Activated naive CD8-positive, alpha-beta T cell treated with anti-CD3 and anti-CD28 coated beads for 36 hours (primary cell): ENCODE measurements at regions not wholly inside any gene's neighbourhood (a gene's known extent, or its start where the extent isn't known, plus 50 kb on each side); places are given as distances from the start of the nearest gene placed in this dataset.

Experiments
- DNase-seq: peaks from one replicate; pipeline ENCODE4 v3.0.0; 2021
- H3K27ac Mint-ChIP-seq: one replicate; pipeline ENCODE4 v1.8.0; 2022; ENCODE audit warnings: mild to moderate bottlenecking, moderate library complexity, mixed read lengths
- H3K27me3 Mint-ChIP-seq: one replicate; pipeline ENCODE4 v1.8.0; 2022; ENCODE audit warnings: mild to moderate bottlenecking, mixed read lengths
- H3K36me3 Mint-ChIP-seq: one replicate; pipeline ENCODE4 v1.8.0; 2021; ENCODE audit warnings: mild to moderate bottlenecking, mixed read lengths
- H3K4me1 Mint-ChIP-seq: one replicate; pipeline ENCODE4 v1.8.0; 2021; ENCODE audit warnings: mixed read lengths
- H3K4me3 Mint-ChIP-seq: one replicate; pipeline ENCODE4 v1.8.0; 2022; ENCODE audit warnings: mild to moderate bottlenecking, moderate library complexity, mixed read lengths
- H3K9me3 Mint-ChIP-seq: one replicate; pipeline ENCODE4 v1.8.0; 2022; ENCODE audit warnings: mixed read lengths

DNA sequence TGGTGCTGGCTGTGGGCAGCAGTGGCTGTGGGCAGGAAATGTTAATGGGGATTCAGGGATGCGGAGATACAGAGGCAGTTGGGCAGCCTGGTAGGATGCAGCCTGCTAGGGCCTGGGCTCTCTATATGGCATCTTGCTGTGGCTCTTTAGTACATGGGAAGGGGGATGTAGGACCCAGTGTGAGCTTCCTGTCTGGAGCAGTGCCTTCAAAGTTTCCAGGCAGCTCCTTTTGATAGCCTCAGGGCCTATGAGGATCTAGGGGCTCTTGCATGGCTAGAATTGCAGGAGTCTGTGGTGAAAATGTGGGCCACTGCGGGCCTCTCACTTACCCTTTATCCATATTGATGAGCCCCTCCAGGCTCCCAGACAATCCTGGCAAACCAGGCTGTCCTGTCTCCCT, 213.2 kb upstream of the SNX19 start:
- no peaks in the 10 kb centered on the region for H3K4me1 Mint-ChIP-seq
- no peak overlapping the region for H3K27ac Mint-ChIP-seq
- H3K27me3 Mint-ChIP-seq: no peaks in the 10 kb centered on the region
- no peaks in the 10 kb centered on the region for H3K36me3 Mint-ChIP-seq
- peaks cover 18% of the 10 kb centered on the region for H3K9me3 Mint-ChIP-seq
- no peak for DNase-seq
- H3K4me3 Mint-ChIP-seq: no peak overlapping the region

DNA sequence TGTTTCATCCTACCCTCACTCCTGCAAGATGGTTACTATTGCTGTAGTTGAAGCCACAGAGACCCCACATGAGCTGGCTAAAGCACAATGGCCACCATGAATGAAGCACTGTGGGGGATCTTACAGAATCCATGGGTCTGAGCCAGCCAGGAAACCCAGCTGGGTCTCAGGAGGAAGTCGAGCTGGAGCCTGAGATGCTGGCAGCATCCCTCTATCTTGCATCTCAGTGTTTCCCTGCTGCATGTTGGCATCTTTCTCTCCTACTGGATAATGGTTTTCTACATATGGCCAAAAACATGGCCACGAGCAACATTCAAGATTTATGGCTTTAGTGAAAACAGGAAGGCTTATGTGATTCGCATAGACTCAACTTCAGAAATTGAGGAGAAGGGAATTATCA, 219.3 kb upstream of the SNX19 start:
- Mint-ChIP-seq H3K27me3 (no peaks in the 10 kb centered on the region), H3K4me3 (no peak overlapping the region), H3K27ac (no peak overlapping the region), H3K36me3 (no peaks in the 10 kb centered on the region), H3K4me1 (no peaks in the 10 kb centered on the region), H3K9me3 (no peaks in the 10 kb centered on the region)
- DNase-seq: no peak

DNA sequence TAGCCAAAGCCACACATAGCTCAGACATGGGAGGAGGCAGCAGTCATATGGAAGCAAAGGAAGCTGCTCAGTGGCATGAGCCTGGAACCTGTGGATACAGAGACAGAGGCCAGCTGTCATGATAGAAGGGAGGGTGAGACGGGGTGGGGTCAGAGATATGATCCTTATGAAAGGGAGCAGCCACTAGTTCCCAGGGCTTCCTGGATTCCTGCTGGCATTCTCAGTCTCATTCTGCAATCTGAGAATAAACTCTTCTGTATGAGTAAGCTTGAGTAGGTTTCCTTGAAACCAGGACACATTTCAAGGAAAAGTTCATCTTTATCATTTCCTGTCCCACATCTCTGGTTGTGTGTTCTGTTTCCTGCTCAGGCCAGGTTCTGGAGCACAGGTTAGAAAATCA, 220.2 kb upstream of the SNX19 start:
- Mint-ChIP-seq H3K9me3 (no peaks in the 10 kb centered on the region), H3K36me3 (no peaks in the 10 kb centered on the region), H3K27me3 (no peaks in the 10 kb centered on the region), H3K27ac (no peak overlapping the region), H3K4me1 (no peaks in the 10 kb centered on the region), H3K4me3 (no peak overlapping the region)
- DNase-seq: no peak

DNA sequence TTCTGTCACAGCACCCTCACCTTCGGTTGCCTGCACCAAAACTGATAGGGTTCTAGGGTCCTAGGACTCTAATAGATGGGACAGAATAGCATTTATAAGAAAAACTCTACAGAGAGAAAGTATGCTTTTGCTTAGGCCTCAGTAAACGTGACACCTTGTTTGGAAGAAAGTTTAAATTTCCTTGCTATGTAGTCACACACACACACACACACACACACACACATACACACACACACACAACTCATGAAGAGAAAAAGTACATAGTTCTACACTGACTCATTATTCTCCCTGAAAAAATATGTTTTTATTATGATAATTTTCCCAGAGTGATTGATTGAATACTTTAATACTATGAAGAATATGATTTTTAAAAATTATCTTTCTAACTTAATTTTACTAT, 220.8 kb upstream of the SNX19 start:
- H3K27ac Mint-ChIP-seq: no peak overlapping the region
- H3K9me3 Mint-ChIP-seq: no peaks in the 10 kb centered on the region
- no peak for DNase-seq
- no peaks in the 10 kb centered on the region for H3K36me3 Mint-ChIP-seq
- H3K4me1 Mint-ChIP-seq: no peaks in the 10 kb centered on the region
- H3K27me3 Mint-ChIP-seq: no peaks in the 10 kb centered on the region
- no peak overlapping the region for H3K4me3 Mint-ChIP-seq

DNA sequence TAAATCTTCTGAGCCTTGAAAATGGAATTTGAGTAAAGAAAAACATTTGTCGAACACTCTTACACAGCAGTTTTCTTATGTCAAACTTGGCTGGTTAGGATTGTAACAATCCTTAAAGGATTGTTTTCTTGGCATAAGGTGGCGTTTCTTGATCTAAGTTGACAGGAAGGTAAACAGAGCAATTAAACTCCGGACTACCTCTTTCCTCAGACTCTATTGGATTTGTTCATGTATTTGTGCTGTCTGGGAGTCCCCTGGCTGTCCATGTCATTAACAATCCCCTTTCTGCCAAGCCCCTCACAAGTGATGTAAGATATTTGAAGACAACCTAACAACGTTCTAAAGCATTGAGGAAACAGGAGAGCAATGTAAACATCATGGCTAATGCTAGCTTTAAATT, 222.5 kb upstream of the SNX19 start:
- H3K4me1 Mint-ChIP-seq: no peaks in the 10 kb centered on the region
- no peak for DNase-seq

DNA sequence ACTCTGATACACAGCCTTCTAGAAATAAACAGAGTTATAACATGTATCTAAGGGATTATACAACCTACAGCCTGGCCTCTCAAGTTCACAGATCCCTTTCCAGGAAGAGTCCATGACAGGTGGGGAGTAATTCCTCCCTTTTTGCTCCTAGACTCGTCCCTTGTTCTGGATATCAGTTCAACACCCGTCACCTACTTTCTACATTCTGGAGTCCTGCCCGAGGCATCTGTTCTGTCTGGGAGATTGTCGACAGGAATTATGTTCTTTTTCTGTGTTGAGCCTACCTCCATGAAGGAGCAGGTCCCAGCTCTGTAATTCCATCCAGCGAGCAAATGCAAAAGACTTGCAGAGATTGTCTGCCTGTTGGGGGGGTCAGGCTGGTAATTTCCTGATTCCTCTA, 224.6 kb upstream of the NTM start:
- H3K36me3 Mint-ChIP-seq: no peaks in the 10 kb centered on the region
- no peak overlapping the region for H3K27ac Mint-ChIP-seq
- no peak for DNase-seq
- no peaks in the 10 kb centered on the region for H3K9me3 Mint-ChIP-seq
- H3K27me3 Mint-ChIP-seq: peaks cover 4% of the 10 kb centered on the region
- no peaks in the 10 kb centered on the region for H3K4me1 Mint-ChIP-seq
- no peak overlapping the region for H3K4me3 Mint-ChIP-seq

More for the DNA sequence above, 222.5 kb upstream of the SNX19 start:
- Mint-ChIP-seq H3K27ac (no peak overlapping the region), H3K9me3 (no peaks in the 10 kb centered on the region), H3K27me3 (no peaks in the 10 kb centered on the region), H3K36me3 (no peaks in the 10 kb centered on the region), H3K4me3 (no peak overlapping the region)

DNA sequence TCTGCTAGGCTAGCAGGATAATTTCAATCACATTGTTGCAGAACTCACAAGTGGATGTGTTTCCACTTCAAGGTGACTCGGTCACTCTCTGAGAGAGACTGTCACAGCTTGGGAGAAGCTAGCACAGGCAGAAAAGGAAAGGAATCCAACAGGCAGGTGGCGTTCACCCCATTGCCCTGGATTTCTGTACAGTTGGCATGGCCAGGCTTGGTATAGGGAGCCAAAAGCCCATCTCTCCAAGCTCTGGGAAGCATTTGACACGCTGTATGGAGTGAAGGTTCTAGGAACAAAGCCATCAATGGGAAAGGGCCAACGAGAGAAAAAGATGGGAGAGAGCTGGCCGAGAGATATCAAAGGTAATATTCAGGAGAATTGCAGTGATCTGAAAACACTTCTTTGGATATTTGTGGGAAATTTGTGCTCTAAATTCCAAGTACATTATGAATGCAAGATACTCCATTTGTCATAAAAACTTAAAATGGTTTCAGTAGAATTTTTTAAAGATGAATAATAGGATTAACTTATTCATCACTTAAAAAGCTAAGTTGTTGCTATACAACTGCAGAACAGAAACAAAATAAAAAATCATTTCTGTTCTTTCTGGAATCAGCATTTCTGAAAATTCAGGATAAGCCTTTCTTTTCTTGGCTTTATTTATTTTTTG, 223.5 kb upstream of the NTM start:
- Mint-ChIP-seq H3K4me1 (no peaks in the 10 kb centered on the region), H3K27me3 (peaks cover 5% of the 10 kb centered on the region), H3K36me3 (no peaks in the 10 kb centered on the region)

DNA sequence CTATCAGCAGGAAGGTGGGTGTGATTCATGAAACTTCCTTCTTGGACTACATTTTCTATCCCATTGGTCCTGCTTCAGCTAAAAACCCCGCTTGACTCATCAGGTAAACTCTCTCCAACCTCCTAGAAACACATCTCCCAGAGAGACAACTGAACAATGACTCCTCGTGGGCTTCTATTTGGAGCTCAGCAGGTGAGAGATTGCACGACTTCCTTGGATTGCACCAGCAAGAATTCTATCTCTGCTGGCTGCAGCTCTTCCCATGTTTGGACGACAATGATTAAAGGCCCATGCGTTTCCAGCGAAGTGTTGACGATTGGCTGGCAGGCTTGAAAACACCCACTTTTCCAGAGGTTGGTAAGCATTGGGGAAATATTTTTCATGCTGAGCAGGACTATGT, 216.1 kb upstream of the NTM start:
- no peak for DNase-seq
- Mint-ChIP-seq H3K27ac (no peak overlapping the region), H3K4me1 (no peaks in the 10 kb centered on the region), H3K36me3 (no peaks in the 10 kb centered on the region), H3K4me3 (no peak overlapping the region), H3K9me3 (no peaks in the 10 kb centered on the region), H3K27me3 (peaks cover 3% of the 10 kb centered on the region)

More for the DNA sequence above, 223.5 kb upstream of the NTM start:
- Mint-ChIP-seq H3K27ac (no peak overlapping the region), H3K4me3 (no peak overlapping the region), H3K9me3 (no peaks in the 10 kb centered on the region)
- DNase-seq: no peak

DNA sequence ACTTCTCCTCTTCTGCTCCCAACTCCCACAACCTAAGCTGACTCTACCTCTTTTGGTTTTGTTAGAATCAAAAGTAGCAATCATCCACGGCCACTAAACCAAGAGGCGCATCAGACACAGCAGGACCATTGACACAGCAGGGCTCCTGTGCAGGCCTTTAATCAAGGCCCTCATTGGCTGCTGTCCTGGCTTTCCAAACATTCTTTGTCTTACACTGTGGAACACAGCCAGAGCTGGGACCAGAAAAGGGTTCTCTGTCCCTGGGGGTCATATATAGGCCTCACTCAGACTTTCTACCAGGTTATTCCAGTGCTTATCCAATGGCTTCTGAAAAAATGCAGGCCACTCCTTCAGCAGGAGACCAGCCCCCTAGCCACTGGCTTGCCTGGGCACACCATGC, 212.7 kb upstream of the NTM start:
- no peaks in the 10 kb centered on the region for H3K4me1 Mint-ChIP-seq
- no peaks in the 10 kb centered on the region for H3K27me3 Mint-ChIP-seq
- no peak for DNase-seq
- H3K27ac Mint-ChIP-seq: no peak overlapping the region
- H3K36me3 Mint-ChIP-seq: no peaks in the 10 kb centered on the region
- no peaks in the 10 kb centered on the region for H3K9me3 Mint-ChIP-seq
- no peak overlapping the region for H3K4me3 Mint-ChIP-seq

DNA sequence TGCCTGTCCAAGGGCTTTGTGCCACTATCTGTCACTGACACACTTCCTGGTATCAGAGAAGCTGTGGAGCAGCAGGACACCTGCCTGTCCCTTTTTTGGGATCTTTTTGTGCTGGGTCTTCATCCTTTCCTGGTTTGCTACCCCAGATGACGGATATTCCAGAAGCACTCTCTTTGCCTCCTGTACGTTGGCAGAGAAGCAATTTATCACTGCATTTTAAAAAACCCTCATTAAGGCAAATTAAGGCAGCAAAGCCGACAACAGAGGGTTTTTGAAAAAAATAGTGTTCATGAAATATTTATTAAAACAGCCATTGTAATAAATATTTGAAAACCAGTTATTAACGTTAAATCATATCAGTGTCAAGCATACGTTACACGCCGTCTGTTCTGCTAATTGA, 209.6 kb upstream of the NTM start:
- no peak for DNase-seq
- Mint-ChIP-seq H3K4me3 (no peak overlapping the region), H3K36me3 (no peaks in the 10 kb centered on the region), H3K4me1 (no peaks in the 10 kb centered on the region), H3K27ac (no peak overlapping the region), H3K27me3 (no peaks in the 10 kb centered on the region), H3K9me3 (no peaks in the 10 kb centered on the region)

DNA sequence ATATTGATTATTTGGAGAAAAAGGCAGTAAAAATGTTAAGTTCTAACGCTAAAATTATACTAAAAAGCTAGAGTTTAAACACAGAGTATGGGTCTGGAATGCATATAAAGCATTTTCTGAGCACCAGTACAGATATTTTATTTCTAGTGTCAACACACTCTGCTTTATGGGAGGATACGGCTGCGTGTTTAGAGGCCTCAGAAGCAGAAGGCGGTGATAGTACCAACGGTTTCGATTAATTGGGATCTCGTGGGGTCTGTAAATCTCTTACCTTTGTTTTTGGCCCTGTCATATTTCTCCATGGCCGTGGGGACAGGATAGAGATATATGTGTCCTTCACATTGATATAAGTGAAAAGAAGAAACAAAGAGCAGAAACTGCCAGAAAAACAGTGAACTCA, 206.8 kb upstream of the NTM start:
- no peak overlapping the region for H3K27ac Mint-ChIP-seq
- no peak for DNase-seq
- H3K4me1 Mint-ChIP-seq: no peaks in the 10 kb centered on the region
- H3K9me3 Mint-ChIP-seq: no peaks in the 10 kb centered on the region
- no peaks in the 10 kb centered on the region for H3K27me3 Mint-ChIP-seq
- H3K36me3 Mint-ChIP-seq: no peaks in the 10 kb centered on the region
- no peak overlapping the region for H3K4me3 Mint-ChIP-seq

DNA sequence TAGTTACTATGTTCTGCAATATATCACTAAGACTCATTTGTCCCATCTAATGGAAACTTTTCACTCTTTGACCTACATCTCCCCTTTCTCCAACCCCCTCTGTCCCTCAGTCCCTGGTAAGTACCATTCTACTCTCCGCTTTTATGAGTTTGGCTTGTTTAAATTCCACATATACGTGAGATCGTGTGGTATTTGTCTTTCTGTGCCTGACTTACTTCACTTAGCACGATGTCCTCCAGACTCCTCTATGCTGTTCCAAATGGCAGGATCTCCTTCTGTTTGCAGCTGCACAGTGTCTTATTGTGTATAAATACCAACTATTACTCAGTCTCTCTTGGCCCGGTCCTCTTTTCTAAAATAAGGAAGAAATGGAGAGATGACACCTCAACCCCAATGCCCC, 205.4 kb upstream of the NTM start:
- H3K27me3 Mint-ChIP-seq: no peaks in the 10 kb centered on the region
- H3K4me3 Mint-ChIP-seq: no peak overlapping the region
- H3K9me3 Mint-ChIP-seq: no peaks in the 10 kb centered on the region
- H3K4me1 Mint-ChIP-seq: no peaks in the 10 kb centered on the region
- no peak for DNase-seq
- no peak overlapping the region for H3K27ac Mint-ChIP-seq
- H3K36me3 Mint-ChIP-seq: no peaks in the 10 kb centered on the region

DNA sequence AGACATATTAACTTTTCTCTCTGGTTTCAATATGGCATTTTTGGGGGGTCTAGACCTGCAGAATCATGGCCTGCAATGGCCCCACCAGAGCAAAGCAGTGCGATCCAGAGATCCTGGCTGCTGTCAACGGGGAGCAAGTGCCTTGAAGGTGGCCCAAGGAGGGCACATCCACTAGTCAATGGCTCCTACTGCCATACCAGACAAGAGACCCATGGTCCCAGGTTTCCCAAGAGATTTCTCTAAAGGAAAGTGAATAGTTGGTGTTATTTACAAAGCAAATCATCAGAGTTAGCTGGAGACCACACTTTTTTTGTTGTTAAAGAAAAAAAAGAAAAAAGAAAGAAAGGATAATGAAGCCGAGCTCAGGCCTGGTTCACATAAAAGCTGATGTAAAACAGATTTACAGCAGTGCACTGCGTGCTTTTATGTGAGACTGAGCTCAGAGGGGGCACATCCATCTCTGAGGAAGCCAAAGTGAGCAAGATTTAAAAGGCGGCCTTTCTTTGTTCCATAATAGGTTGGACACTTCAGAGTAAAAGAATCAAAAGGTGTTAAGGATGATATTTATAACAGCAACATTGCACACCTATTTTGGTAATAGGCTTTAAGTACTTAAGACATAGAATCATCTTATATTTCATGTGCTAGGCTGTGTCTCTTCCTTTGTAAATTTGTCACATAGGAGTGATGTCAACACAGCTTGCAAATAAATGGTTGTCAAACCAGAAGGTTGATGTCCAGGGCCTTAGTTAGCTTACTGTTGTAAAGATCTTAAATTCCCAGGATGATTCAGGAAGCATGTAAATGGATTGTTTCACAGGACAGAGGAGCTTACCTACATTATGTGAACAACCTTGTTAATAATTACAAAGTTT, 201.3 kb upstream of the NTM start:
- Mint-ChIP-seq H3K4me3 (no peak overlapping the region), H3K36me3 (no peaks in the 10 kb centered on the region), H3K9me3 (peaks cover 1% of the 10 kb centered on the region), H3K4me1 (no peaks in the 10 kb centered on the region), H3K27me3 (no peaks in the 10 kb centered on the region), H3K27ac (no peak overlapping the region)
- no peak for DNase-seq

DNA sequence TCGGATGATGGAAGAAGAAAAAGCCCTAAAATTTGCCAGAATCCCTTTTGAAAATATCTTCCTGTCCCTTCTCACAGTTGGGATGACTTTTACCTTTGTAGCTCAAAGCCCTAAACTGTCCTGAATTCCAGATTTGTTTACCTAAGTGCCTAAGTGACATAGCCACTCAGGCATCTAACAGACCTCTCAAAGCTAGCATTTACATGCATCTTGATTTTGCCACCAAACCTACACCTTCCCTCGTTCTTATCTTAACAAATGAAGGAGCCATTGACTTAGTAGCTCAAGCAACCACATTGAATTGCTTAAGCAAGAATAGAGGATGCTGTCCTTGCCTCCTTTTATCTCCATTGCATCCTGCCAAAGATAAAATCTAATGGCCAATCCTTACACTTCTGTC, 198.4 kb upstream of the NTM start:
- Mint-ChIP-seq H3K9me3 (peaks cover 3% of the 10 kb centered on the region), H3K27ac (no peak overlapping the region), H3K27me3 (no peaks in the 10 kb centered on the region), H3K4me3 (no peak overlapping the region), H3K36me3 (no peaks in the 10 kb centered on the region), H3K4me1 (no peaks in the 10 kb centered on the region)
- DNase-seq: no peak

DNA sequence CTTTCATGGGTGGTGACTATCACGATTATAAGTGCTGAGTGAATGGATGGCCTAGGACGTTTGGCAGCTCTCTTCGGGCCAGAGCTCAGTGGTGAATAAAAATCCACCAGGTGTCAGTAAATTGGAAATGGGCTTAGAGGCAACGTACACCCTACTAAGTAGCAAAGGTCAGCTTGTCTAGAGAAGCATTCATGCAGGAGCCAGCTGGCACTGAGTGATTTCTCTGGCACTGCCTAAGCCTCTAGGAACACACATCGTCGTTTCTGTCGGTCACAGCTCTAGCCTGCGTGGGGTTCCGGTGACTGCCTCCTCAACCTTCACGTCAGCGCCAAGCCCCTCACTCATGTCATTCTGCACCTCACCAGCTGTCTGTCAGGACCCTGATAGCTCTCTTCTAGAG, 192.4 kb upstream of the NTM start:
- no peak overlapping the region for H3K27ac Mint-ChIP-seq
- no peaks in the 10 kb centered on the region for H3K4me1 Mint-ChIP-seq
- H3K4me3 Mint-ChIP-seq: no peak overlapping the region
- no peaks in the 10 kb centered on the region for H3K27me3 Mint-ChIP-seq
- H3K36me3 Mint-ChIP-seq: no peaks in the 10 kb centered on the region
- DNase-seq: no peak
- H3K9me3 Mint-ChIP-seq: peaks cover 2% of the 10 kb centered on the region

DNA sequence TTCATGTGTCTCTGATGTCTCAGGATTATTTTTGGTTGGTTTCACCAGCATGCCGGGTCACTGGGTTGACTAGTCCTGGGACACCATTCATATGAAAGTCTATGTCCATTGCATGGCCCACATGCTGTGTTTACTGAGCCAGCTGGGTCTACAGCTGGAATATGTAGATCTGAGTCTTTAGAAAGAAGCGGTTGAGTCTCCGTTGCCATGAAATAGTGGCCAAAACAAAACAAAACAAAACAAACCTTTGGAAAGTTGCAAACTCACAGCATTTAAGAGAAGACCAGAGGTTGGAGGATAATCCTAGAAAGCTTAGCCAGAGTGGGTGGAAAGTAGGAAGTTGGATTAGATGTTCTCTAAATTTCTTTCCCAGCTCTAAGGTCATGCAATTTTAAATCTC, 191.8 kb upstream of the NTM start:
- no peaks in the 10 kb centered on the region for H3K27me3 Mint-ChIP-seq
- H3K9me3 Mint-ChIP-seq: peaks cover 2% of the 10 kb centered on the region
- H3K36me3 Mint-ChIP-seq: no peaks in the 10 kb centered on the region
- no peaks in the 10 kb centered on the region for H3K4me1 Mint-ChIP-seq
- DNase-seq: no peak
- no peak overlapping the region for H3K27ac Mint-ChIP-seq
- no peak overlapping the region for H3K4me3 Mint-ChIP-seq
